ENCODE measurements at regions not wholly inside any gene's neighbourhood (a gene's known extent, or its start where the extent isn't known, plus 50 kb on each side); places are given as distances from the start of the nearest gene placed in this dataset.

GRCh38 chr2:48007699-48008268 lies 101.5 kb upstream of the FBXO11 start:
- no peak overlapping the region for H3K27ac ChIP-seq (ENCODE audit: insufficient read depth, low read length, poor library complexity, severe bottlenecking)
- no peaks in the 10 kb centered on the region for H3K27me3 ChIP-seq (replicated peaks; ENCODE audit: control insufficient read depth, insufficient read depth, low read length, poor library complexity, severe bottlenecking)
- H3K4me1 ChIP-seq (ENCODE audit: control insufficient read depth, insufficient read depth, low read length, poor library complexity, severe bottlenecking), result no peaks in the 10 kb centered on the region
- no peaks in the 10 kb centered on the region for H3K9me3 ChIP-seq (ENCODE audit: control insufficient read depth, low read length)
- H3K4me3 ChIP-seq (ENCODE audit: insufficient read depth, low read depth, low read length, poor library complexity, severe bottlenecking), result no peak overlapping the region
- no peak for DNase-seq
- no peaks in the 10 kb centered on the region for H3K36me3 ChIP-seq (ENCODE audit: control insufficient read depth, insufficient read depth, low read length)

- H3K4me3 ChIP-seq (ENCODE audit: insufficient read depth, low read depth, low read length, poor library complexity, severe bottlenecking), result no peak overlapping the region
- H3K27me3 ChIP-seq (replicated peaks; ENCODE audit: control insufficient read depth, insufficient read depth, low read length, poor library complexity, severe bottlenecking), result no peaks in the 10 kb centered on the region
- H3K9me3 ChIP-seq (ENCODE audit: control insufficient read depth, low read length), result no peaks in the 10 kb centered on the region
- DNase-seq, result no peak
- no peaks in the 10 kb centered on the region for H3K4me1 ChIP-seq (ENCODE audit: control insufficient read depth, insufficient read depth, low read length, poor library complexity, severe bottlenecking)
- H3K27ac ChIP-seq (ENCODE audit: insufficient read depth, low read length, poor library complexity, severe bottlenecking), result no peak overlapping the region
- H3K36me3 ChIP-seq (ENCODE audit: control insufficient read depth, insufficient read depth, low read length), result no peaks in the 10 kb centered on the region
These were observed 103.0 kb upstream of the FBXO11 start for GRCh38 chr2:48009256-48009655.

GRCh38 chr2:48015421-48015820 lies 109.1 kb upstream of the FBXO11 start:
- no peaks in the 10 kb centered on the region for H3K4me1 ChIP-seq (ENCODE audit: control insufficient read depth, insufficient read depth, low read length, poor library complexity, severe bottlenecking)
- no peaks in the 10 kb centered on the region for H3K9me3 ChIP-seq (ENCODE audit: control insufficient read depth, low read length)
- no peak overlapping the region for H3K27ac ChIP-seq (ENCODE audit: insufficient read depth, low read length, poor library complexity, severe bottlenecking)
- no peaks in the 10 kb centered on the region for H3K36me3 ChIP-seq (ENCODE audit: control insufficient read depth, insufficient read depth, low read length)
- DNase-seq, result no peak
- no peak overlapping the region for H3K4me3 ChIP-seq (ENCODE audit: insufficient read depth, low read depth, low read length, poor library complexity, severe bottlenecking)
- no peaks in the 10 kb centered on the region for H3K27me3 ChIP-seq (replicated peaks; ENCODE audit: control insufficient read depth, insufficient read depth, low read length, poor library complexity, severe bottlenecking)

GRCh38 chr2:48016225-48017019 lies 110.1 kb upstream of the FBXO11 start:
- H3K9me3 ChIP-seq (ENCODE audit: control insufficient read depth, low read length), result no peaks in the 10 kb centered on the region
- H3K36me3 ChIP-seq (ENCODE audit: control insufficient read depth, insufficient read depth, low read length), result no peaks in the 10 kb centered on the region
- no peak overlapping the region for H3K4me3 ChIP-seq (ENCODE audit: insufficient read depth, low read depth, low read length, poor library complexity, severe bottlenecking)
- no peaks in the 10 kb centered on the region for H3K27me3 ChIP-seq (replicated peaks; ENCODE audit: control insufficient read depth, insufficient read depth, low read length, poor library complexity, severe bottlenecking)
- H3K4me1 ChIP-seq (ENCODE audit: control insufficient read depth, insufficient read depth, low read length, poor library complexity, severe bottlenecking), result no peaks in the 10 kb centered on the region
- no peak overlapping the region for H3K27ac ChIP-seq (ENCODE audit: insufficient read depth, low read length, poor library complexity, severe bottlenecking)
- DNase-seq, result no peak

GRCh38 chr2:48017136-48017535 lies 110.8 kb upstream of the FBXO11 start:
- H3K4me3 ChIP-seq (ENCODE audit: insufficient read depth, low read depth, low read length, poor library complexity, severe bottlenecking), result no peak overlapping the region
- no peaks in the 10 kb centered on the region for H3K4me1 ChIP-seq (ENCODE audit: control insufficient read depth, insufficient read depth, low read length, poor library complexity, severe bottlenecking)
- H3K27ac ChIP-seq (ENCODE audit: insufficient read depth, low read length, poor library complexity, severe bottlenecking), result no peak overlapping the region
- no peak for DNase-seq
- H3K27me3 ChIP-seq (replicated peaks; ENCODE audit: control insufficient read depth, insufficient read depth, low read length, poor library complexity, severe bottlenecking), result no peaks in the 10 kb centered on the region
- H3K36me3 ChIP-seq (ENCODE audit: control insufficient read depth, insufficient read depth, low read length), result no peaks in the 10 kb centered on the region
- no peaks in the 10 kb centered on the region for H3K9me3 ChIP-seq (ENCODE audit: control insufficient read depth, low read length)

- H3K27me3 ChIP-seq (replicated peaks; ENCODE audit: control insufficient read depth, insufficient read depth, low read length, poor library complexity, severe bottlenecking), result no peaks in the 10 kb centered on the region
- no peaks in the 10 kb centered on the region for H3K36me3 ChIP-seq (ENCODE audit: control insufficient read depth, insufficient read depth, low read length)
- H3K4me1 ChIP-seq (ENCODE audit: control insufficient read depth, insufficient read depth, low read length, poor library complexity, severe bottlenecking), result no peaks in the 10 kb centered on the region
- no peak overlapping the region for H3K4me3 ChIP-seq (ENCODE audit: insufficient read depth, low read depth, low read length, poor library complexity, severe bottlenecking)
- H3K27ac ChIP-seq (ENCODE audit: insufficient read depth, low read length, poor library complexity, severe bottlenecking), result no peak overlapping the region
- no peak for DNase-seq
- H3K9me3 ChIP-seq (ENCODE audit: control insufficient read depth, low read length), result no peaks in the 10 kb centered on the region
These were observed 112.2 kb upstream of the FBXO11 start for GRCh38 chr2:48018480-48018879.

- Histone ChIP-seq H3K36me3 (ENCODE audit: control insufficient read depth, insufficient read depth, low read length) (no peaks in the 10 kb centered on the region), H3K27ac (ENCODE audit: insufficient read depth, low read length, poor library complexity, severe bottlenecking) (no peak overlapping the region), H3K9me3 (ENCODE audit: control insufficient read depth, low read length) (no peaks in the 10 kb centered on the region), H3K4me1 (ENCODE audit: control insufficient read depth, insufficient read depth, low read length, poor library complexity, severe bottlenecking) (no peaks in the 10 kb centered on the region), H3K4me3 (ENCODE audit: insufficient read depth, low read depth, low read length, poor library complexity, severe bottlenecking) (no peak overlapping the region), H3K27me3 (replicated peaks; ENCODE audit: control insufficient read depth, insufficient read depth, low read length, poor library complexity, severe bottlenecking) (no peaks in the 10 kb centered on the region)
- DNase-seq, result no peak
These were observed 120.6 kb upstream of the FBXO11 start for GRCh38 chr2:48026865-48027264.

GRCh38 chr2:48032765-48033164 lies 126.5 kb upstream of the FBXO11 start:
- H3K27ac ChIP-seq (ENCODE audit: insufficient read depth, low read length, poor library complexity, severe bottlenecking), result no peak overlapping the region
- DNase-seq, result no peak
- no peaks in the 10 kb centered on the region for H3K4me1 ChIP-seq (ENCODE audit: control insufficient read depth, insufficient read depth, low read length, poor library complexity, severe bottlenecking)
- no peaks in the 10 kb centered on the region for H3K9me3 ChIP-seq (ENCODE audit: control insufficient read depth, low read length)
- no peak overlapping the region for H3K4me3 ChIP-seq (ENCODE audit: insufficient read depth, low read depth, low read length, poor library complexity, severe bottlenecking)
- no peaks in the 10 kb centered on the region for H3K27me3 ChIP-seq (replicated peaks; ENCODE audit: control insufficient read depth, insufficient read depth, low read length, poor library complexity, severe bottlenecking)
- H3K36me3 ChIP-seq (ENCODE audit: control insufficient read depth, insufficient read depth, low read length), result no peaks in the 10 kb centered on the region

GRCh38 chr2:48034295-48034694 lies 128.0 kb upstream of the FBXO11 start:
- H3K9me3 ChIP-seq (ENCODE audit: control insufficient read depth, low read length), result no peaks in the 10 kb centered on the region
- H3K4me3 ChIP-seq (ENCODE audit: insufficient read depth, low read depth, low read length, poor library complexity, severe bottlenecking), result no peak overlapping the region
- DNase-seq, result no peak
- H3K27me3 ChIP-seq (replicated peaks; ENCODE audit: control insufficient read depth, insufficient read depth, low read length, poor library complexity, severe bottlenecking), result no peaks in the 10 kb centered on the region
- no peaks in the 10 kb centered on the region for H3K4me1 ChIP-seq (ENCODE audit: control insufficient read depth, insufficient read depth, low read length, poor library complexity, severe bottlenecking)
- no peak overlapping the region for H3K27ac ChIP-seq (ENCODE audit: insufficient read depth, low read length, poor library complexity, severe bottlenecking)
- no peaks in the 10 kb centered on the region for H3K36me3 ChIP-seq (ENCODE audit: control insufficient read depth, insufficient read depth, low read length)

GRCh38 chr2:48036312-48036711 lies 130.0 kb upstream of the FBXO11 start:
- Histone ChIP-seq H3K4me3 (ENCODE audit: insufficient read depth, low read depth, low read length, poor library complexity, severe bottlenecking) (no peak overlapping the region), H3K27ac (ENCODE audit: insufficient read depth, low read length, poor library complexity, severe bottlenecking) (no peak overlapping the region), H3K36me3 (ENCODE audit: control insufficient read depth, insufficient read depth, low read length) (no peaks in the 10 kb centered on the region), H3K4me1 (ENCODE audit: control insufficient read depth, insufficient read depth, low read length, poor library complexity, severe bottlenecking) (no peaks in the 10 kb centered on the region), H3K27me3 (replicated peaks; ENCODE audit: control insufficient read depth, insufficient read depth, low read length, poor library complexity, severe bottlenecking) (no peaks in the 10 kb centered on the region), H3K9me3 (ENCODE audit: control insufficient read depth, low read length) (no peaks in the 10 kb centered on the region)
- DNase-seq, result no peak

All from effector memory CD4-positive, alpha-beta T cell (primary cell).